Activated CD8-positive, alpha-beta T cell treated with anti-CD3 and anti-CD28 coated beads for 36 hours (primary cell): ENCODE measurements at regions not wholly inside any gene's neighbourhood (a gene's known extent, or its start where the extent isn't known, plus 50 kb on each side); places are given as distances from the start of the nearest gene placed in this dataset.

Source experiments
- ATAC-seq: fragments of 200-7000 bp; cut with Tn5 transposase; one replicate; pipeline ENCODE4 v1.10.0; 2021; ENCODE audit warnings: mild to moderate bottlenecking, moderate library complexity
- CTCF ChIA-PET: fragments of 350-600 bp; sonication (Branson Sonifier 250); formaldehyde crosslinking; loops from one replicate; lab custom pipeline; 2021; ENCODE audit warnings: antibody characterized with exemption; lab: Charles Lee
- POLR2A ChIA-PET: fragments of 350-600 bp; sonication (Branson Sonifier 250); formaldehyde crosslinking; loops from one replicate; lab custom pipeline; 2021; ENCODE audit warnings: antibody characterized with exemption; lab: Charles Lee
- DNase-seq: peaks from one replicate; pipeline ENCODE4 v3.0.0-alpha.2; 2020
- H3K27ac Mint-ChIP-seq: one replicate; pipeline ENCODE4 v1.8.0; 2021; ENCODE audit warnings: mild to moderate bottlenecking, mixed read lengths
- H3K27me3 Mint-ChIP-seq: one replicate; pipeline ENCODE4 v1.8.0; 2021; ENCODE audit warnings: mixed read lengths
- H3K36me3 Mint-ChIP-seq: one replicate; pipeline ENCODE4 v1.8.0; 2021; ENCODE audit warnings: low read depth, mixed read lengths
- H3K4me1 Mint-ChIP-seq: one replicate; pipeline ENCODE4 v1.8.0; 2021; ENCODE audit warnings: low read depth, mixed read lengths
- H3K4me3 Mint-ChIP-seq: one replicate; pipeline ENCODE4 v1.8.0; 2021; ENCODE audit warnings: mild to moderate bottlenecking, moderate library complexity, mixed read lengths
- H3K9me3 Mint-ChIP-seq: one replicate; pipeline ENCODE4 v1.8.0; 2021; ENCODE audit warnings: mixed read lengths
- intact Hi-C: fragments of 100-400 bp; cut with micrococcal nuclease; formaldehyde crosslinking; loops from one replicate; pipeline ENCODE4 v1.10.0; 2022
- TF ChIP-seq, protein P1 (sequence below): fragments of 200-600 bp; IDR thresholded peaks from one replicate; pipeline ENCODE4 v1.8.0; 2022; ENCODE audit warnings: antibody characterized with exemption, mild to moderate bottlenecking

DNA sequence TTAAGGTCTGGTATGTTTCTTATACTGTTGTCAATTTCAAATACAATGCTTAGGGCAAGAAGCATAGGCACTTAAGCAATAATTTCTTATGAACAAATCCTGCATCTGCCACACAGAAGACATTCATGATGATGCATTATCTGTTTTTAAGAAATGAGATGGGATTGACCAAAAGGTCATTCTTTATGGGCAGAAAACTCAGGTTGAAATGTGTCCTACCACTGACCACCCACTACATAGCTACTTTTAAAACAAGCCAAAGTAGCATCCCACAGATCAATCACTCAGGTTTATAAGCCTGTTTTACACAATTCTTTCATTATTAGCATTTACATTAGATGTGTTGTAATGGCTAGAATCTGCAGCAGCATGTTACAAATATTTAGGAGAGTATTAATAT, 617.8 kb downstream of the PCDH7 start:
- Mint-ChIP-seq H3K36me3 (no peaks in the 10 kb centered on the region), H3K4me3 (no peak overlapping the region), H3K4me1 (no peaks in the 10 kb centered on the region), H3K27me3 (no peaks in the 10 kb centered on the region), H3K9me3 (peaks cover 16% of the 10 kb centered on the region), H3K27ac (no peak overlapping the region)
- TF ChIP-seq, protein P1, sequence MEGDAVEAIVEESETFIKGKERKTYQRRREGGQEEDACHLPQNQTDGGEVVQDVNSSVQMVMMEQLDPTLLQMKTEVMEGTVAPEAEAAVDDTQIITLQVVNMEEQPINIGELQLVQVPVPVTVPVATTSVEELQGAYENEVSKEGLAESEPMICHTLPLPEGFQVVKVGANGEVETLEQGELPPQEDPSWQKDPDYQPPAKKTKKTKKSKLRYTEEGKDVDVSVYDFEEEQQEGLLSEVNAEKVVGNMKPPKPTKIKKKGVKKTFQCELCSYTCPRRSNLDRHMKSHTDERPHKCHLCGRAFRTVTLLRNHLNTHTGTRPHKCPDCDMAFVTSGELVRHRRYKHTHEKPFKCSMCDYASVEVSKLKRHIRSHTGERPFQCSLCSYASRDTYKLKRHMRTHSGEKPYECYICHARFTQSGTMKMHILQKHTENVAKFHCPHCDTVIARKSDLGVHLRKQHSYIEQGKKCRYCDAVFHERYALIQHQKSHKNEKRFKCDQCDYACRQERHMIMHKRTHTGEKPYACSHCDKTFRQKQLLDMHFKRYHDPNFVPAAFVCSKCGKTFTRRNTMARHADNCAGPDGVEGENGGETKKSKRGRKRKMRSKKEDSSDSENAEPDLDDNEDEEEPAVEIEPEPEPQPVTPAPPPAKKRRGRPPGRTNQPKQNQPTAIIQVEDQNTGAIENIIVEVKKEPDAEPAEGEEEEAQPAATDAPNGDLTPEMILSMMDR: no peak
- CTCF ChIA-PET: no interaction called here
- POLR2A ChIA-PET: no interaction called here
- intact Hi-C loops: no loop called here
- no peak for ATAC-seq
- DNase-seq: no peak

GRCh38 chr4:31341601-31342359, 621.6 kb downstream of the PCDH7 start:
- Mint-ChIP-seq H3K4me3 (no peak overlapping the region), H3K9me3 (peaks cover 18% of the 10 kb centered on the region), H3K27ac (no peak overlapping the region), H3K27me3 (no peaks in the 10 kb centered on the region), H3K36me3 (no peaks in the 10 kb centered on the region), H3K4me1 (no peaks in the 10 kb centered on the region)
- intact Hi-C loops: no loop called here
- no peak for DNase-seq
- CTCF ChIA-PET: no interaction called here
- ATAC-seq: no peak
- TF ChIP-seq, protein P1: no peak
- POLR2A ChIA-PET: no interaction called here

GRCh38 chr4:31343061-31343460, 622.9 kb downstream of the PCDH7 start:
- Mint-ChIP-seq H3K36me3 (no peaks in the 10 kb centered on the region), H3K9me3 (peaks cover 18% of the 10 kb centered on the region), H3K27ac (no peak overlapping the region), H3K4me3 (no peak overlapping the region), H3K4me1 (no peaks in the 10 kb centered on the region), H3K27me3 (no peaks in the 10 kb centered on the region)
- TF ChIP-seq, protein P1: no peak
- no peak for DNase-seq
- ATAC-seq: no peak
- ChIA-PET CTCF (no interaction called here), POLR2A (no interaction called here)
- intact Hi-C loops: no loop called here

DNA sequence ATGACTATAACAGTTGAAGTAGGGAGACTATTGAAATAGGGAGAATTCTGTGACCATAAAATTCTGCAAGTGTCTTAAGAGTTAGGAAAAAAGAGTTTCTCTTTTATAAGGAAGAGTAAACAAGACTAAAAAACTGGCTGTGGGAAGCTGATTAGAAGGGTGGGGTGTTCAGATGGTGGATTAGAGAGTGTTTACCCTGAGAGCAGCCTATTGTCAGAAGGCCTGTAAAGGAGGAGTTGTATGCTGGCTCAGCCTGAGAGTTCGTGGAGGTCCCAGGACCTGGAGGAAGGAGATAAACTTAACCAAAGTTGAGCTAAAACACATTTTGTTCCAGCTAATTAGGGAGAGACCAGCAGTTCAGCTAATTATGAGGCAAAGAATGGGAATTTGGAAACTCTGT, 629.7 kb downstream of the PCDH7 start:
- POLR2A ChIA-PET: no interaction called here
- Mint-ChIP-seq H3K36me3 (no peaks in the 10 kb centered on the region), H3K27me3 (no peaks in the 10 kb centered on the region), H3K9me3 (peaks cover 2% of the 10 kb centered on the region), H3K4me1 (no peaks in the 10 kb centered on the region), H3K4me3 (no peak overlapping the region), H3K27ac (no peak overlapping the region)
- CTCF ChIA-PET: no interaction called here
- intact Hi-C loops: no loop called here
- ATAC-seq: no peak
- TF ChIP-seq, protein P1: no peak
- no peak for DNase-seq

DNA sequence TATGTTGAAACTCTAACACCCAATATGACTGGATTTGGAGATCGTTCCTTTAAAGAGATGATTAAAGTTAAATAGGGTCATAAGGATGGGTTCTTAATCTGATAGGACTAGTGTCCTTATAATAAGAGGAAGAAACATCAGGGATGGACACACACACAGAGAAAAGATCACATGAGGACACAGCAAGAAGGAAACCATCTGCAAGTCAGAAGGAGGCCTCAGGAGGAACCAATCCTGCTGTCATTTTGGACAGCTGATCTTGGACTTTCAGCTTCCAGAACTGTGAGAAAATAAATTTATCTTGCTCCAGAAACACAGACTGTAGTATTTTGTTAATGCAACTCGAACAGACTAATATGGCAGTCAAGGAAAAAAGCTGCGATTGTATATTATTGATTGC, 631.5 kb downstream of the PCDH7 start:
- CTCF ChIA-PET: no interaction called here
- no peaks in the 10 kb centered on the region for H3K27me3 Mint-ChIP-seq
- no peaks in the 10 kb centered on the region for H3K4me1 Mint-ChIP-seq
- no peak for ATAC-seq
- TF ChIP-seq, protein P1: no peak
- H3K27ac Mint-ChIP-seq: no peak overlapping the region
- no peak for DNase-seq
- POLR2A ChIA-PET: no interaction called here
- no peaks in the 10 kb centered on the region for H3K36me3 Mint-ChIP-seq
- H3K4me3 Mint-ChIP-seq: no peak overlapping the region
- intact Hi-C loops: no loop called here
- peaks cover 2% of the 10 kb centered on the region for H3K9me3 Mint-ChIP-seq
